Bronchial epithelial cell (primary cell): ENCODE measurements at regions not wholly inside any gene's neighbourhood (a gene's known extent, or its start where the extent isn't known, plus 50 kb on each side); places are given as distances from the start of the nearest gene placed in this dataset.

Source experiments
- DNase-seq: peaks from one replicate; pipeline ENCODE4 v3.0.0-alpha.2; 2010; ENCODE audit warnings: low read depth
- FAIRE-seq: peaks from 2 replicates; lab custom pipeline; 2011; peaks lifted over from hg19 to GRCh38; lab: Jason Lieb, UNC
- H3K27me3 ChIP-seq: 2 replicates; pipeline ENCODE4 v1.5.1; 2011; ENCODE audit warnings: low read length; ENCODE audit not compliant: control insufficient read depth, insufficient read depth
- H3K36me3 ChIP-seq: 2 replicates; pipeline ENCODE4 v1.5.1; 2011; ENCODE audit warnings: low read length; ENCODE audit not compliant: control insufficient read depth, insufficient read depth
- H3K4me3 ChIP-seq: 2 replicates; pipeline ENCODE4 v1.5.1; 2011; ENCODE audit warnings: mild to moderate bottlenecking, low read depth, low read length, control low read depth
- TF ChIP-seq, protein P1 (sequence below): IDR thresholded peaks from 2 replicates; pipeline ENCODE4 v1.5.1; 2011; ENCODE audit warnings: mild to moderate bottlenecking, moderate library complexity, low read length, control low read depth, inconsistent platforms; ENCODE audit not compliant: insufficient read depth, severe bottlenecking

GRCh38 chr2:235286622-235287374, 207.0 kb upstream of the AGAP1 start:
- H3K4me3 ChIP-seq, result no peak overlapping the region
- no peaks in the 10 kb centered on the region for H3K27me3 ChIP-seq
- TF ChIP-seq, protein P1, sequence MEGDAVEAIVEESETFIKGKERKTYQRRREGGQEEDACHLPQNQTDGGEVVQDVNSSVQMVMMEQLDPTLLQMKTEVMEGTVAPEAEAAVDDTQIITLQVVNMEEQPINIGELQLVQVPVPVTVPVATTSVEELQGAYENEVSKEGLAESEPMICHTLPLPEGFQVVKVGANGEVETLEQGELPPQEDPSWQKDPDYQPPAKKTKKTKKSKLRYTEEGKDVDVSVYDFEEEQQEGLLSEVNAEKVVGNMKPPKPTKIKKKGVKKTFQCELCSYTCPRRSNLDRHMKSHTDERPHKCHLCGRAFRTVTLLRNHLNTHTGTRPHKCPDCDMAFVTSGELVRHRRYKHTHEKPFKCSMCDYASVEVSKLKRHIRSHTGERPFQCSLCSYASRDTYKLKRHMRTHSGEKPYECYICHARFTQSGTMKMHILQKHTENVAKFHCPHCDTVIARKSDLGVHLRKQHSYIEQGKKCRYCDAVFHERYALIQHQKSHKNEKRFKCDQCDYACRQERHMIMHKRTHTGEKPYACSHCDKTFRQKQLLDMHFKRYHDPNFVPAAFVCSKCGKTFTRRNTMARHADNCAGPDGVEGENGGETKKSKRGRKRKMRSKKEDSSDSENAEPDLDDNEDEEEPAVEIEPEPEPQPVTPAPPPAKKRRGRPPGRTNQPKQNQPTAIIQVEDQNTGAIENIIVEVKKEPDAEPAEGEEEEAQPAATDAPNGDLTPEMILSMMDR, result no peak
- FAIRE-seq (peak; percentile 13), DNase-seq (no peak)
- no peaks in the 10 kb centered on the region for H3K36me3 ChIP-seq

DNA sequence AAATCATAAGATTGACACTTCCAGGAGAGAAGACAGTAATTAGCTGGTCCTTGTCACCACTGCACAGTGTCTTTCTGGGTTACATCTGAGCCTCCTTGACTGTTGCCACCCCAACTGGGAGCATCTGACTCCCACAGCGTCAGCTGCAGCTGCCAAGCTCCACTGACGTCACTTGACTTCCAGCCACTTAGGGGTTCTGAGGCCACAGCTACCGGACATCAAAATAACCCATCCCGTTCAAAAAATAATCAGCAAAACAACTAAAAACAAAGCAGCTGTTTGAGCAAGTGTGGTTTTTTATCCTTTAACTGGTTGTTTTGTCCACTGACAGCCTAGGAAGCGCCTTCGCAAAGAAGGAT, 206.5 kb upstream of the AGAP1 start:
- Histone ChIP-seq H3K4me3 (no peak overlapping the region), H3K27me3 (no peaks in the 10 kb centered on the region), H3K36me3 (no peaks in the 10 kb centered on the region)
- FAIRE-seq (no peak), DNase-seq (no peak)
- TF ChIP-seq, protein P1, result no peak

DNA sequence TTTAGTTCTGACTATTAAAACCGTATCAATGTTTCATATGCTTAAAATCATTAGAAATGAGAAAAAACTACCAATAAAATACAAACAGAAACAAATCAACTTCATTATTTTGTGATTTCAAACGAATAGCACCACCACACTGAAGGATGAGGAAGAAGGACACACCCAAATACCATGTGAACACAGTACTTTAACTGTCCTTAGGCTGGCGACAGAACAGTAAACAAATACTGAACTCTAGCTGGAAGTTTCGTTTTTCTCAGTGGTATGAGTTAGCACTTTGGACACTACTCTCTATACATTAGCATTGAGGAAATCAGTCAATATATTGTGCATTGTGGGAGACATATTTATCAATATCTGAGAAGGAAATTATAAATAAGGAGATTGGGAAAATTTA, 202.4 kb upstream of the AGAP1 start:
- DNase-seq, result no peak

GRCh38 chr2:235293061-235293460, 200.8 kb upstream of the AGAP1 start:
- H3K36me3 ChIP-seq, result no peaks in the 10 kb centered on the region
- DNase-seq (no peak), FAIRE-seq (no peak)
- TF ChIP-seq, protein P1, result no peak
- H3K27me3 ChIP-seq, result no peaks in the 10 kb centered on the region
- H3K4me3 ChIP-seq, result no peak overlapping the region

More for the DNA sequence above, 202.4 kb upstream of the AGAP1 start:
- TF ChIP-seq, protein P1, result no peak
- no peak overlapping the region for H3K4me3 ChIP-seq
- no peak for FAIRE-seq
- no peaks in the 10 kb centered on the region for H3K27me3 ChIP-seq
- H3K36me3 ChIP-seq, result no peaks in the 10 kb centered on the region

GRCh38 chr2:235295831-235296230, 198.0 kb upstream of the AGAP1 start:
- no peaks in the 10 kb centered on the region for H3K27me3 ChIP-seq
- H3K4me3 ChIP-seq, result no peak overlapping the region
- TF ChIP-seq, protein P1, result no peak
- FAIRE-seq (no peak), DNase-seq (no peak)
- H3K36me3 ChIP-seq, result no peaks in the 10 kb centered on the region
